ENCODE measurements at regions not wholly inside any gene's neighbourhood (a gene's known extent, or its start where the extent isn't known, plus 50 kb on each side); places are given as distances from the start of the nearest gene placed in this dataset.

GRCh38 chr18:1357724-1358123 is 453.1 kb downstream of the ADCYAP1 start:
- Histone ChIP-seq H3K27me3 (replicated peaks; ENCODE audit: insufficient read depth, low read length) (no peaks in the 10 kb centered on the region), H3K4me3 (ENCODE audit: low read length) (no peak overlapping the region), H3K4me2 (ENCODE audit: low read depth, low read length) (no peak overlapping the region), H3K9ac (ENCODE audit: low read length) (no peak overlapping the region), H3K27ac (ENCODE audit: low read length) (no peak overlapping the region), H3F3A (ENCODE audit: insufficient read depth, low read length) (no peaks in the 10 kb centered on the region), H3K9me2 (replicated peaks; ENCODE audit: insufficient read depth, low read length) (no peaks in the 10 kb centered on the region), H2AFZ (ENCODE audit: low read length) (no peak overlapping the region), H4K20me1 (ENCODE audit: insufficient read depth, low read length) (no peaks in the 10 kb centered on the region), H3K36me3 (replicated peaks; ENCODE audit: insufficient read depth, low read length) (no peaks in the 10 kb centered on the region), H3K79me2 (ENCODE audit: low read length) (no peaks in the 10 kb centered on the region), H3K4me1 (ENCODE audit: low read length) (no peaks in the 10 kb centered on the region), H3K9me3 (replicated peaks; ENCODE audit: insufficient read depth, low read length) (no peaks in the 10 kb centered on the region)
- TF ChIP-seq CTCF (IDR thresholded peaks at IDR 0.05; ENCODE audit: low read length): no peak
- TF ChIP-seq EZH2phosphoT487 (IDR thresholded peaks at IDR 0.05; ENCODE audit: low read length): no peak
- TF ChIP-seq EZH2 (optimal IDR thresholded peaks at IDR 0.05; ENCODE audit: low read depth, low read length): no peak
- DNase-seq: no peak

GRCh38 chr18:1361936-1362335 is 457.3 kb downstream of the ADCYAP1 start:
- Histone ChIP-seq H3K36me3 (replicated peaks; ENCODE audit: insufficient read depth, low read length) (no peaks in the 10 kb centered on the region), H3K9me3 (replicated peaks; ENCODE audit: insufficient read depth, low read length) (no peaks in the 10 kb centered on the region), H2AFZ (ENCODE audit: low read length) (no peak overlapping the region), H4K20me1 (ENCODE audit: insufficient read depth, low read length) (no peaks in the 10 kb centered on the region), H3K9me2 (replicated peaks; ENCODE audit: insufficient read depth, low read length) (no peaks in the 10 kb centered on the region), H3K27ac (ENCODE audit: low read length) (no peak overlapping the region), H3F3A (ENCODE audit: insufficient read depth, low read length) (no peaks in the 10 kb centered on the region), H3K4me3 (ENCODE audit: low read length) (no peak overlapping the region), H3K9ac (ENCODE audit: low read length) (no peak overlapping the region), H3K79me2 (ENCODE audit: low read length) (no peaks in the 10 kb centered on the region), H3K4me1 (ENCODE audit: low read length) (no peaks in the 10 kb centered on the region), H3K27me3 (replicated peaks; ENCODE audit: insufficient read depth, low read length) (no peaks in the 10 kb centered on the region), H3K4me2 (ENCODE audit: low read depth, low read length) (no peak overlapping the region)
- TF ChIP-seq EZH2 (optimal IDR thresholded peaks at IDR 0.05; ENCODE audit: low read depth, low read length): no peak
- no peak for TF ChIP-seq CTCF (IDR thresholded peaks at IDR 0.05; ENCODE audit: low read length)
- TF ChIP-seq EZH2phosphoT487 (IDR thresholded peaks at IDR 0.05; ENCODE audit: low read length): no peak
- no peak for DNase-seq

- peak; percentile 41 for DNase-seq
- no peaks in the 10 kb centered on the region for H3K36me3 ChIP-seq (replicated peaks; ENCODE audit: insufficient read depth, low read length)
- H3K9ac ChIP-seq (ENCODE audit: low read length): no peak overlapping the region
- no peak overlapping the region for H3K4me2 ChIP-seq (ENCODE audit: low read depth, low read length)
- no peaks in the 10 kb centered on the region for H3K9me2 ChIP-seq (replicated peaks; ENCODE audit: insufficient read depth, low read length)
- no peaks in the 10 kb centered on the region for H3F3A ChIP-seq (ENCODE audit: insufficient read depth, low read length)
- H3K4me3 ChIP-seq (ENCODE audit: low read length): no peak overlapping the region
- H3K27ac ChIP-seq (ENCODE audit: low read length): no peak overlapping the region
- no peak overlapping the region for H2AFZ ChIP-seq (ENCODE audit: low read length)
- no peaks in the 10 kb centered on the region for H3K9me3 ChIP-seq (replicated peaks; ENCODE audit: insufficient read depth, low read length)
- no peaks in the 10 kb centered on the region for H3K4me1 ChIP-seq (ENCODE audit: low read length)
- no peaks in the 10 kb centered on the region for H4K20me1 ChIP-seq (ENCODE audit: insufficient read depth, low read length)
- H3K27me3 ChIP-seq (replicated peaks; ENCODE audit: insufficient read depth, low read length): no peaks in the 10 kb centered on the region
- TF ChIP-seq CTCF (IDR thresholded peaks at IDR 0.05; ENCODE audit: low read length): no peak
- TF ChIP-seq EZH2phosphoT487 (IDR thresholded peaks at IDR 0.05; ENCODE audit: low read length): no peak
- TF ChIP-seq EZH2 (optimal IDR thresholded peaks at IDR 0.05; ENCODE audit: low read depth, low read length): no peak
- no peaks in the 10 kb centered on the region for H3K79me2 ChIP-seq (ENCODE audit: low read length)
Measured at GRCh38 chr18:1370552-1370951, 465.9 kb downstream of the ADCYAP1 start.
